Liver (tissue), 3 donors: ENCODE measurements at regions not wholly inside any gene's neighbourhood (a gene's known extent, or its start where the extent isn't known, plus 50 kb on each side); places are given as distances from the start of the nearest gene placed in this dataset.

Source experiments
- ATF3 ChIP-seq: IDR thresholded peaks from 2 replicates; pipeline ENCODE4 v1.6.1; 2016; ENCODE audit warnings: antibody characterized with exemption
- CTCF ChIP-seq: fragments of 150-350 bp; IDR thresholded peaks from 2 replicates; pipeline ENCODE4 v1.5.1; 2017; ENCODE audit warnings: improper control_type of control experiment, low read depth, low read length; ENCODE audit not compliant: missing input control
- FOXA1 ChIP-seq: IDR thresholded peaks from 2 replicates; pipeline ENCODE4 v1.6.1; 2016; ENCODE audit warnings: antibody characterized with exemption
- GABPA ChIP-seq, 2 donors: IDR thresholded peaks in 1 of 2; conservative IDR thresholded peaks in 1 of 2; 2 replicates each; pipeline ENCODE4 v1.6.1; 2016; ENCODE audit warnings: antibody characterized with exemption in 2 of 2, mild to moderate bottlenecking in 1 of 2, moderate library complexity in 1 of 2
- HNF4G ChIP-seq: IDR thresholded peaks from 2 replicates; pipeline ENCODE4 v1.6.1; 2016; ENCODE audit warnings: antibody characterized with exemption
- JUND ChIP-seq, 2 donors: IDR thresholded peaks; 2 replicates each; pipeline ENCODE4 v1.6.1; 2016; ENCODE audit warnings: antibody characterized with exemption in 2 of 2
- MAX ChIP-seq: IDR thresholded peaks from 2 replicates; pipeline ENCODE4 v1.6.1; 2016; ENCODE audit warnings: antibody characterized with exemption
- RAD21 ChIP-seq, 2 donors: IDR thresholded peaks; 2 replicates each; pipeline ENCODE4 v1.6.1; 2016; ENCODE audit warnings: antibody characterized with exemption in 2 of 2, mild to moderate bottlenecking in 2 of 2
- REST ChIP-seq: IDR thresholded peaks from 2 replicates; pipeline ENCODE4 v1.6.1; 2016; ENCODE audit warnings: antibody characterized with exemption, mild to moderate bottlenecking
- RXRA ChIP-seq, 2 donors: IDR thresholded peaks; 2 replicates each; pipeline ENCODE4 v1.6.1; 2017 to 2018; ENCODE audit warnings: antibody characterized with exemption in 2 of 2, mild to moderate bottlenecking in 1 of 2
- SP1 ChIP-seq: IDR thresholded peaks from 2 replicates; pipeline ENCODE4 v1.6.1; 2018; ENCODE audit warnings: antibody characterized with exemption, mild to moderate bottlenecking
- TAF1 ChIP-seq: conservative IDR thresholded peaks from 2 replicates; pipeline ENCODE4 v1.6.1; 2016; ENCODE audit warnings: antibody characterized with exemption, mild to moderate bottlenecking
- YY1 ChIP-seq: IDR thresholded peaks from 2 replicates; pipeline ENCODE4 v1.6.1; 2016; ENCODE audit warnings: antibody characterized with exemption, mild to moderate bottlenecking
- donor health status: healthy.
- donor health status: healthy.

- TF ChIP-seq CTCF (no peak), REST (no peak), JUND (IDR thresholded peaks at IDR 0.05) (no peak), FOXA1 (no peak), YY1 (no peak), GABPA (IDR thresholded peaks at IDR 0.05 in 1 of 2, conservative IDR thresholded peaks at IDR 0.05 in 1 of 2) (no peak), RXRA (IDR thresholded peaks at IDR 0.05) (no peak), HNF4G (no peak), RAD21 (IDR thresholded peaks at IDR 0.05) (no peak), MAX (no peak), TAF1 (no peak), SP1 (no peak), ATF3 (no peak)
Observed at GRCh38 chr2:163269374-163270021, 430.9 kb upstream of the KCNH7 start.
